ENCODE measurements at regions not wholly inside any gene's neighbourhood (a gene's known extent, or its start where the extent isn't known, plus 50 kb on each side); places are given as distances from the start of the nearest gene placed in this dataset.

GRCh38 chr1:244242446-244242845 is 191.4 kb downstream of the ZBTB18 start:
- TF ChIP-seq CTCF (IDR thresholded peaks at IDR 0.05) (no peak), POLR2A (IDR thresholded peaks at IDR 0.05) (no peak), POLR2AphosphoS5 (IDR thresholded peaks at IDR 0.05) (no peak), EP300 (IDR thresholded peaks at IDR 0.05) (no peak)
